GM12874 (cell line): ENCODE measurements at regions not wholly inside any gene's neighbourhood (a gene's known extent, or its start where the extent isn't known, plus 50 kb on each side); places are given as distances from the start of the nearest gene placed in this dataset.

Source experiments
- TF ChIP-seq, protein P1 (sequence below): IDR thresholded peaks from 2 replicates; pipeline ENCODE4 v1.5.1; 2011; ENCODE audit warnings: low read depth, mild to moderate bottlenecking, control low read depth, low read length, moderate library complexity; ENCODE audit not compliant: insufficient read depth

DNA sequence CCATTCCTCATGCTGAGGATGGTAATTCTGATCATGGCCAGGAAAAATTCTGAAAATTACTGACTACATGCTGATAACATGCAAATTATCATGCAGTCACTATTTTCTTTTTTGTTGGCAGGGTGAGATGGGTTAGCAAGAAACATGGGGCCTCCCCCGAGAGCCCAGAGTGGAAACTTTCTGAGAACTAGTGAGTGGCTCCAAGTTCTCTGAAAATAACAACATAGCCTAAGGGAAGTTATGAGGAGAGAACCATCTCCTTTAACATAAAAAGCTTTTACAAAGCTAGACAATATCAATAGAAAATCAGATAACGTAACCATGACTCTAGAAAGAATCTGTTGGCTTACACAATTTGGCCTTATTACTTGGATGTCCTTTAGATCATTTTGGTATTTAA lies 254.2 kb downstream of the PLOD2 start:
- TF ChIP-seq, protein P1, sequence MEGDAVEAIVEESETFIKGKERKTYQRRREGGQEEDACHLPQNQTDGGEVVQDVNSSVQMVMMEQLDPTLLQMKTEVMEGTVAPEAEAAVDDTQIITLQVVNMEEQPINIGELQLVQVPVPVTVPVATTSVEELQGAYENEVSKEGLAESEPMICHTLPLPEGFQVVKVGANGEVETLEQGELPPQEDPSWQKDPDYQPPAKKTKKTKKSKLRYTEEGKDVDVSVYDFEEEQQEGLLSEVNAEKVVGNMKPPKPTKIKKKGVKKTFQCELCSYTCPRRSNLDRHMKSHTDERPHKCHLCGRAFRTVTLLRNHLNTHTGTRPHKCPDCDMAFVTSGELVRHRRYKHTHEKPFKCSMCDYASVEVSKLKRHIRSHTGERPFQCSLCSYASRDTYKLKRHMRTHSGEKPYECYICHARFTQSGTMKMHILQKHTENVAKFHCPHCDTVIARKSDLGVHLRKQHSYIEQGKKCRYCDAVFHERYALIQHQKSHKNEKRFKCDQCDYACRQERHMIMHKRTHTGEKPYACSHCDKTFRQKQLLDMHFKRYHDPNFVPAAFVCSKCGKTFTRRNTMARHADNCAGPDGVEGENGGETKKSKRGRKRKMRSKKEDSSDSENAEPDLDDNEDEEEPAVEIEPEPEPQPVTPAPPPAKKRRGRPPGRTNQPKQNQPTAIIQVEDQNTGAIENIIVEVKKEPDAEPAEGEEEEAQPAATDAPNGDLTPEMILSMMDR, result no peak

DNA sequence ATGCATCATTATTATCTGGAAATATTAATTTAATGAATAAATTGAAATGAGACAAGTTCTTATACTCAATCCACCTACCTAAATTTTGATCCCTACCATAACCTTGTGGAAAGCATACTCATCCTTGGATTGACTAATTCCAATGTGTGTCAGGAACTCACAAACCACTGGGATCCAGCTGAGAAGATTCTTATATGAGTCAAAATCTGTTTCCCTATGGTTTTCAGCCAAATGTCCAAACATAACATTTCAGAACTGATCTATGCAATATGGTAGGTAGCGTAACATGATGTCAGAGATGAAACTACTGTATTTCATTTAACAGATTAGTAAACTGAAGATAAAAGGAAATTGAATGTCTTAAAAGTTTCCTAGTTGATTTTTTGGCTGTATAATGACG lies 250.0 kb downstream of the PLOD2 start:
- TF ChIP-seq, protein P1, result no peak

- TF ChIP-seq, protein P1, result no peak
Measured at GRCh38 chr3:145915787-145916186, 245.2 kb downstream of the PLOD2 start.

GRCh38 chr3:145936971-145937370 lies 224.0 kb downstream of the PLOD2 start:
- TF ChIP-seq, protein P1, result no peak

DNA sequence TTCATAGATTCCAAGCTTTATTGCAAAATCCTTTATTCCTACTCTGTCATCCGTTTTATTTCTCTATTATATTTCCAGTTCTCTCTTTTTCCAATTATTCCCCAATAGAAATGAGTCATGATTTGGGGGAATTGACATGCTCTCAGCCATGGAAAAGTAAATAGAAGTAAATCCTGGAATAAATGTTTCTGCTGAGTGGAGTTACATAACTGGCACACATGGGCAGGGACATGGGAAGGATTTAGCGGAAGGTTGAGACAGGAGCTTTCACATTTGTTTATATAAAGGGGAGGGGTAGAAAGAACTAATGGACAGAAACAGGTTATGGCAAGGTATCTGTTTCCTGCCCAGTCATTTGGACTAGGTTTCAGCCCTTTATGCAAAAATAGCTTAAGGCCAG lies 221.6 kb downstream of the PLOD2 start:
- TF ChIP-seq, protein P1, result no peak

- TF ChIP-seq, protein P1, result no peak
Measured at GRCh38 chr3:145942052-145942451, 218.9 kb downstream of the PLOD2 start.

GRCh38 chr3:145943952-145944351 lies 217.0 kb downstream of the PLOD2 start:
- TF ChIP-seq, protein P1, result no peak

DNA sequence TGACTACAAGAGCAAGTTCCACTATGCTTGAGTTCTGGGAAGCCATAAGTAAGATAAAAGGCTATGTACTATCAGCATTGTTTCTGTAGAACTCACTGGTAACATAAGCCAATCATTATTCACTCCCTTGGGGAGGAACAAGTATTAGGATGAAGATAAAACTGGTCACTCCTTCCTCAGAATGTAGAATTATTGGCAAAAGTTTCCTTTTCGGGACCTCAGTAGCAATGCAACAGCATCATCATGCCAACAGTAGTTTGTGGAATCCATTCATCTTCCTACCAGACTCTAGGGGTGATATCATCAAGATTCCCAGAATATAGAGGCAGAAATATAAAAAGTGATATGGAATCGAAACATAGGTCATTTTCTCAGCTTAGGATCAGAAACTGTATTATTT lies 209.5 kb downstream of the PLOD2 start:
- TF ChIP-seq, protein P1, result no peak
